C4-2B (cell line): ENCODE measurements at regions not wholly inside any gene's neighbourhood (a gene's known extent, or its start where the extent isn't known, plus 50 kb on each side); places are given as distances from the start of the nearest gene placed in this dataset.
"Not testable (repeated sequence)": the region's sequence is repeated elsewhere in the genome, so short reads cannot be mapped to it uniquely, and the experiment has no call there.

Experiments used
- CTCF ChIP-seq: fragments of 450-650 bp; conservative IDR thresholded peaks from 2 replicates; pipeline ENCODE4 v1.5.1; 2017; ENCODE audit warnings: mild to moderate bottlenecking
- ZFX ChIP-seq: fragments of 450-650 bp; IDR thresholded peaks from 2 replicates; pipeline ENCODE4 v1.6.1; 2017

GRCh38 chr7:8368007-8368406 lies 65.4 kb upstream of the NXPH1 start:
- not testable (repeated sequence) for TF ChIP-seq ZFX, CTCF
